Loucy (cell line): ENCODE measurements at regions not wholly inside any gene's neighbourhood (a gene's known extent, or its start where the extent isn't known, plus 50 kb on each side); places are given as distances from the start of the nearest gene placed in this dataset.

Experiments
- CTCF ChIP-seq: fragments of 200-600 bp; sonication (generic); conservative IDR thresholded peaks from 2 replicates; pipeline ENCODE4 v1.5.1; 2014; ENCODE audit warnings: mild to moderate bottlenecking, antibody characterized with exemption, low read length
- EZH2phosphoT487 ChIP-seq: fragments of 200-600 bp; IDR thresholded peaks from 2 replicates; pipeline ENCODE4 v1.6.1; 2018; ENCODE audit warnings: antibody characterized with exemption, mild to moderate bottlenecking, moderate library complexity, borderline replicate concordance

GRCh38 chr2:12587729-12588522 lies 128.8 kb upstream of the TRIB2 start:
- TF ChIP-seq CTCF: no peak
- TF ChIP-seq EZH2phosphoT487: no peak
